Muscle of back (tissue), 3 donors: ENCODE measurements at regions not wholly inside any gene's neighbourhood (a gene's known extent, or its start where the extent isn't known, plus 50 kb on each side); places are given as distances from the start of the nearest gene placed in this dataset.
"Not testable (repeated sequence)": the region's sequence is repeated elsewhere in the genome, so short reads cannot be mapped to it uniquely, and the experiment has no call there.

ENCODE experiments used
- DNase-seq, 3 donors: peaks; one replicate each; pipeline versions ENCODE4 v3.0.0 to v3.0.0-alpha.2; 2013

DNA sequence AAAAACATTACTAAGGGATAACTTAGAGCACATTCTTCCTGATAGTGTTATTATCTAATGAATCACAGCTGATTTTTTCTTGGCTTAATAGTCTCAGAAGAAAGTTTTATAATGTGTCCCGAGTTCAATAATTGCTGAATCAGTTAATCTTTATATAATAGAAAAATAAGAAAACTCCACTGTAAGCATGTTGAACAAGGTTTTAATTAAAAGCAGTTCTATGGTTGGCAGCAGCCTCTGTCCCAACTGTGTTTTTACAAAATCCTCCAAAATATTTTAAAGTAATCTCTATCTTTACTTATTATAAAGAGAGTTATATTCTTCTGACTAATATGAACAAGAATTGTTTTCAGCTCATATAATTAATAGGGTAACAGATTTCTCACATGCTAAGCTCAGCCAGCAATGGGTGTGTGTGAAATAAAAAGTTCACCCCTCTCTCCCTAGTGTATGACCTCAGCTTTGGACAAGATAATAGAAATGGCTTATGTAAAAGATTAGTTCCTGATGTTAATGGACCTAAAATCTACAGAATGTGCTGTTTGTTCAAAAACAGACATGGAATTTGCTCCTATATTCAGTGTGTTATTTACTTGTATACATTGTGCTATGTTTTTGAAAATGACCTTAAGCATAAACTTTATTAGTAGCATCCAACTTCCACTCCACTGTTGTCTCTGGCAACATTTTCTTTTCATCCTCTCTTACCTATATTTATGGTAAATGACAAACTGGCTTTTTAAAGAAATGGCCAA lies 67.1 kb upstream of the DCN start:
- peak; percentile 83 to 94 (median 85) for DNase-seq

- DNase-seq: peak in 2 of 3 donors; percentile 39 to 69
Measured at GRCh38 chr12:91249054-91249453, 66.4 kb upstream of the DCN start.

- DNase-seq: not testable (repeated sequence)
Measured at GRCh38 chr12:91243177-91243576, 60.6 kb upstream of the DCN start.

- DNase-seq: peak in 1 of 3 donors; percentile 40
Measured at GRCh38 chr12:91241756-91242155, 59.1 kb upstream of the DCN start.

DNA sequence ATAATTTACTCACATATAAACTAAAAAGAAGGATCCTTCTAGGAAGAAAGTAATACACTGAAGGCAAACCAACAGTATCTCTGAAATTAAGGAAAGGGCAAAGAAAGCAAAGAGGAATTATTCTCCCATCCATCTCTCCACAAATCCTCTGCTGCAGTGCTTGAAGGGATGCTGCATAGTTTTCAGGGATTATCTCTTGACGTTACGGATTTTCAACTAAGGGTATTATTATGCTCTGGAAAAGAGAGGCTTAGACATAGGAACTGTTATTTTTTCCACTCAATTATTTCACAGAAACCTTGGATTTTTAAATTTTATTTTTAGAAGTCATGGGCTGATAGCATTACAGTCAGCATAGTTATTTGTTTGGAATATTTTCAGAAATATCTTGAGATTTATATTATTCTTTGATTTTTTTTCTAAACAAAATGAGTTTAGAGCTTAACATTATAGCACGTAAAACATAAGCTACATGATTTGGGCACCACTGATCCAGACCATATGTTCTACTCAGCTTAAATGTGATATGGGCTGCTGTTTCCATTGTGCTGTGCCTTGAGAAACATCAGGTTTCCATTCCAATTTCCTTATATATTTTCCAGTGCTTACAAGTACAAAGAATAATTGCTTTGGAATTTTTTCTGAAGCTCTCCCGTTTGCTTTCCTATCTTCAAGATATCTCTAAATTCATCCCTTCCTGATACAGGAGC lies 57.9 kb upstream of the DCN start:
- DNase-seq: peak in 1 of 3 donors; percentile 80

GRCh38 chr12:91239481-91239880 lies 56.9 kb upstream of the DCN start:
- DNase-seq: peak; percentile 66 to 89 (median 83)
